ENCODE measurements at regions not wholly inside any gene's neighbourhood (a gene's known extent, or its start where the extent isn't known, plus 50 kb on each side); places are given as distances from the start of the nearest gene placed in this dataset.

- H3K4me3 ChIP-seq (ENCODE audit: low read depth, low read length), result no peak overlapping the region
- no peak for DNase-seq (ENCODE audit: low read depth)
- no peak for TF ChIP-seq CTCF (IDR thresholded peaks at IDR 0.05; ENCODE audit: low read depth, low read length, missing control alignments)
These were observed 171.3 kb downstream of the PSMG1 start for GRCh38 chr21:39011911-39012310.

GRCh38 chr21:39010629-39011404 lies 172.4 kb downstream of the PSMG1 start:
- H3K4me3 ChIP-seq (ENCODE audit: low read depth, low read length), result no peak overlapping the region
- no peak for TF ChIP-seq CTCF (IDR thresholded peaks at IDR 0.05; ENCODE audit: low read depth, low read length, missing control alignments)
- DNase-seq (ENCODE audit: low read depth), result no peak

GRCh38 chr21:39009587-39010225 lies 173.5 kb downstream of the PSMG1 start:
- no peak overlapping the region for H3K4me3 ChIP-seq (ENCODE audit: low read depth, low read length)
- DNase-seq (ENCODE audit: low read depth), result no peak
- no peak for TF ChIP-seq CTCF (IDR thresholded peaks at IDR 0.05; ENCODE audit: low read depth, low read length, missing control alignments)

GRCh38 chr21:39007985-39008384 lies 175.3 kb downstream of the PSMG1 start:
- no peak for TF ChIP-seq CTCF (IDR thresholded peaks at IDR 0.05; ENCODE audit: low read depth, low read length, missing control alignments)
- H3K4me3 ChIP-seq (ENCODE audit: low read depth, low read length), result no peak overlapping the region
- no peak for DNase-seq (ENCODE audit: low read depth)

GRCh38 chr21:39007532-39007931 lies 175.7 kb downstream of the PSMG1 start:
- TF ChIP-seq CTCF (IDR thresholded peaks at IDR 0.05; ENCODE audit: low read depth, low read length, missing control alignments), result no peak
- no peak for DNase-seq (ENCODE audit: low read depth)

GRCh38 chr21:39006571-39007311 lies 176.5 kb downstream of the PSMG1 start:
- no peak for TF ChIP-seq CTCF (IDR thresholded peaks at IDR 0.05; ENCODE audit: low read depth, low read length, missing control alignments)
- no peak overlapping the region for H3K4me3 ChIP-seq (ENCODE audit: low read depth, low read length)
- DNase-seq (ENCODE audit: low read depth), result no peak

More at GRCh38 chr21:39007532-39007931, 175.7 kb downstream of the PSMG1 start:
- no peak overlapping the region for H3K4me3 ChIP-seq (ENCODE audit: low read depth, low read length)
